ENCODE measurements at regions not wholly inside any gene's neighbourhood (a gene's known extent, or its start where the extent isn't known, plus 50 kb on each side); places are given as distances from the start of the nearest gene placed in this dataset.

DNA sequence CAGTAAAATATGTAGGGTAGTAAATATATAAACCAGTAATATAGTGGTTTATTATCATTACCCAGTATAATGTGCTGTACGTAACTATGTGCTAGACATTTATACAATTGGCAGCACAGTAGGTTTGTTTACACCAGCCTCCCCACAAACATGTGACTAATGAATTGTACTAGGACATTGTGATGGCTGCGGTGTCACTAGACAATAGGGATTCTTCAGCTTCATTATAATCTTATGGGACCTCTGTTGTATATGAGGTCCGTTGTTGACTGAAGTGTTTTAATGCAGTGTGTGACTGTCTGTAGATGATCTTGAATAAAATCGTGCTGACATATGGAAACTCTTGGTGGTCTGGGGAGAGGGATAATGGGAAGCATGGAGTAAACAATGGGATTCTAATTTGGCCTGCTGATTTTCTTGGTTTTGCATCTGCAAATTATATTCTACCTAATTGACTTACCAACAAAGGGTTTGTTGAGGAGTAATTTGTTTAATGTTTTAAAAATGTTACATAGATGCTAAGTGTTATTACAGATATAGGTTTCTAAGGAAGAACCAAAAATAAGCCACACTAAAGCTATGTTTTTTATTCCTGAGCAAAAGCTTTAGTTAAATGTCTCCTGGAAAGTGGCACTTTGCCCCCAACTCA is 496.5 kb upstream of the TBL1XR1 start:
- no peak for ATAC-seq
- WGBS, 4 donors, result 62 to 73% (median 63%) methylated on average over 4 of the region's 4 CpGs

DNA sequence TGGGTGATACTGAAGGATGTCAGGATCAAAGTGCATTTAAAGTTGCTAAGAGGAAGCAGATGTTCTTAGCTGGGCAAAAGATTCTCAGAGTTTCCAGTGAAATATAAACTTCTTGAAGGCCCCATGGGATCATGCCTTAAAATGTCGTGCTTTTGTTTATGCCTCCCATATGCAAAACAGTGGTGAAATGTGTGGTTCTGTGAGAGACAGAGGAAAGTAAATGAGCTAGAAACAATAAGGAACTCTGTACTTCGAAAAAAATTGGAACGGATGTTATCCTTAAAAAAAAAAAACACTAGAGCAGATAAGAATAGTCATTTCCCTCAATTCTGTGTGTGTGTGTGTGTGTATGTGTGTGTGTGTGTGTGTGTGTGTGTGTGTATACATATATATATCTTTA is 497.0 kb upstream of the TBL1XR1 start:
- Histone ChIP-seq H3K4me1 (peaks cover 0 to 16% (median 7%) of the 10 kb centered on the region in 12 donors), H3K36me3 (no peaks in the 10 kb centered on the region), H3K4me3 (no peak overlapping the region), H3K27me3 (no peaks in the 10 kb centered on the region), H3K27ac (peak overlapping the region in 3 of 12 donors; percentile 2 to 33 (median 22)), H3K9me3 (no peaks in the 10 kb centered on the region)
- intact Hi-C loops (cut with DNase I), result no loop called here
- WGBS, 4 donors, result 30 to 46% (median 38%) methylated on average over 3 of the region's 3 CpGs
- no peak for TF ChIP-seq POLR2A (IDR thresholded peaks at IDR 0.05)
- ATAC-seq, result peak in 2 of 4 donors; percentile 42 to 54
- DNase-seq, result no peak

More for the DNA sequence above, 496.5 kb upstream of the TBL1XR1 start:
- DNase-seq, result no peak
- intact Hi-C loops (cut with DNase I), result no loop called here
- TF ChIP-seq POLR2A (IDR thresholded peaks at IDR 0.05), result no peak
- TF ChIP-seq, protein P1, sequence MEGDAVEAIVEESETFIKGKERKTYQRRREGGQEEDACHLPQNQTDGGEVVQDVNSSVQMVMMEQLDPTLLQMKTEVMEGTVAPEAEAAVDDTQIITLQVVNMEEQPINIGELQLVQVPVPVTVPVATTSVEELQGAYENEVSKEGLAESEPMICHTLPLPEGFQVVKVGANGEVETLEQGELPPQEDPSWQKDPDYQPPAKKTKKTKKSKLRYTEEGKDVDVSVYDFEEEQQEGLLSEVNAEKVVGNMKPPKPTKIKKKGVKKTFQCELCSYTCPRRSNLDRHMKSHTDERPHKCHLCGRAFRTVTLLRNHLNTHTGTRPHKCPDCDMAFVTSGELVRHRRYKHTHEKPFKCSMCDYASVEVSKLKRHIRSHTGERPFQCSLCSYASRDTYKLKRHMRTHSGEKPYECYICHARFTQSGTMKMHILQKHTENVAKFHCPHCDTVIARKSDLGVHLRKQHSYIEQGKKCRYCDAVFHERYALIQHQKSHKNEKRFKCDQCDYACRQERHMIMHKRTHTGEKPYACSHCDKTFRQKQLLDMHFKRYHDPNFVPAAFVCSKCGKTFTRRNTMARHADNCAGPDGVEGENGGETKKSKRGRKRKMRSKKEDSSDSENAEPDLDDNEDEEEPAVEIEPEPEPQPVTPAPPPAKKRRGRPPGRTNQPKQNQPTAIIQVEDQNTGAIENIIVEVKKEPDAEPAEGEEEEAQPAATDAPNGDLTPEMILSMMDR (IDR thresholded peaks at IDR 0.05), result no peak
- Histone ChIP-seq H3K9me3 (no peaks in the 10 kb centered on the region), H3K27ac (peak overlapping the region in 3 of 12 donors; percentile 2 to 33 (median 22)), H3K4me1 (peaks cover 0 to 16% (median 7%) of the 10 kb centered on the region in 12 donors), H3K4me3 (no peak overlapping the region), H3K27me3 (no peaks in the 10 kb centered on the region), H3K36me3 (no peaks in the 10 kb centered on the region)

DNA sequence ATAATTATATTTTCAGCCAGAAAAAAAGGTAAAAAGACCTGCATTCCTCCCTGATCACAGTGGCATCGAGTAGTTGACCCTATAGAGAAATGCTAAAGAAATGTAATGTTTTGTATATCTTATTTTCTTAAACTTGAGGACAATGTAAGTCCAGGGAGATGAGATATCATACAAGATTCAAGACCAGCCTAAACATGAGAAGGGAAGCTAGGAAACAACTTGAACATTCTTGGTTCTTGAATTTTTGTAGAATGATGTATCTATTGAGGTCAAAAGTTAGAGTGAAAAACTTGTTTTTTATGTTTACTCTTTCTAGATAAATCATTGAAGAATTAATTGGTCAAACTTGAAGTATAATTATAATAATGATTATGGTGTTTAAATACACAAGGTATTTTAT is 497.7 kb upstream of the TBL1XR1 start:
- intact Hi-C loops (cut with DNase I), result no loop called here
- Histone ChIP-seq H3K27ac (no peak overlapping the region), H3K4me3 (no peak overlapping the region), H3K27me3 (no peaks in the 10 kb centered on the region), H3K36me3 (no peaks in the 10 kb centered on the region), H3K4me1 (peaks cover 0 to 16% (median 7%) of the 10 kb centered on the region in 12 donors), H3K9me3 (no peaks in the 10 kb centered on the region)
- no peak for ATAC-seq
- no peak for TF ChIP-seq POLR2A (IDR thresholded peaks at IDR 0.05)
- TF ChIP-seq, protein P1 (IDR thresholded peaks at IDR 0.05), result no peak
- DNase-seq, result no peak
- WGBS, 4 donors, result 74 to 83% (median 78%) methylated on average over 1 of the region's 1 CpG

DNA sequence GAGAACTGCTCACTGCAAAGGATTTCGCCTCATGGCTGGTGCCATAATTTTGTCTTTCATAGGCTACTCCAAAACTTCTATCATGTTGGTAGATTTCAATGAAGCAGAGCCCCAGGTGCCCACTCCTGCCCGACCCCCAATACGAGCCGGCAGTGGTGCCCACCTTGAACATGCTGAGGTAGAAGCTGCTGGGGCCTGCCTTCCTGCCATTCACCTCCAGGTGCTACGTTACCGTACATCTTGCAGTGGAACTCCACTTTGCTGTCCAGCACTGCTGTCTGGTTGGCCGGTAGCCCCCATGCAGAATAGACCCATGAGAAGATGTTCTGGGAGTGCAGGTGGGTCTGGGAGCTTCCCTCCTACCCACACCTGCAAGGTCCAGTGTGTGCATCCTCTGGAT is 502.8 kb upstream of the TBL1XR1 start:
- intact Hi-C loops (cut with DNase I), result loop anchor here in 1 of 10 donors (10.0 kb wide), 1 partner anchor 505 kb away; the partner anchor contains the start of gene TBL1XR1
- DNase-seq (peak in 1 of 5 donors; percentile 47), ATAC-seq (no peak)
- no peaks in the 10 kb centered on the region for H3K36me3 ChIP-seq
- no peaks in the 10 kb centered on the region for H3K9me3 ChIP-seq
- no peak overlapping the region for H3K27ac ChIP-seq
- TF ChIP-seq, protein P1 (IDR thresholded peaks at IDR 0.05), result no peak
- no peak for TF ChIP-seq POLR2A (IDR thresholded peaks at IDR 0.05)
- H3K4me1 ChIP-seq, result peaks cover 0 to 5% (median 0%) of the 10 kb centered on the region in 12 donors
- H3K27me3 ChIP-seq, result no peaks in the 10 kb centered on the region
- 89 to 96% (median 90%) methylated on average over 7 of the region's 7 CpGs for WGBS, 4 donors
- H3K4me3 ChIP-seq, result no peak overlapping the region

All from heart left ventricle (tissue), 16 donors.